ENCODE measurements at regions not wholly inside any gene's neighbourhood (a gene's known extent, or its start where the extent isn't known, plus 50 kb on each side); places are given as distances from the start of the nearest gene placed in this dataset.
"Not testable (repeated sequence)": the region's sequence is repeated elsewhere in the genome, so short reads cannot be mapped to it uniquely, and the experiment has no call there.

- Histone ChIP-seq H2AFZ (ENCODE audit: control insufficient read depth, low read length) (no peak overlapping the region), H3K9me3 (ENCODE audit: control insufficient read depth, low read depth, low read length) (no peaks in the 10 kb centered on the region), H3K4me3 (ENCODE audit: control insufficient read depth in 2 of 3, extremely low read depth in 1 of 3, insufficient read depth in 2 of 3, low read depth in 1 of 3, low read length in 3 of 3) (no peak overlapping the region), H3K36me3 (ENCODE audit: control insufficient read depth in 2 of 2, extremely low read depth in 1 of 2, insufficient read depth in 2 of 2, low read length in 2 of 2) (no peaks in the 10 kb centered on the region), H3K4me1 (ENCODE audit: control insufficient read depth, extremely low read depth, insufficient read depth, low read length) (no peaks in the 10 kb centered on the region), H4K20me1 (ENCODE audit: control insufficient read depth, extremely low read depth, insufficient read depth, low read length) (no peaks in the 10 kb centered on the region), H3K27ac (ENCODE audit: control insufficient read depth, insufficient read depth, low read length) (no peak overlapping the region), H3K4me2 (ENCODE audit: control insufficient read depth, extremely low read depth, insufficient read depth, low read depth, low read length) (no peak overlapping the region), H3K9me1 (ENCODE audit: control insufficient read depth, extremely low read depth, insufficient read depth, low read length) (no peaks in the 10 kb centered on the region), H3K9ac (ENCODE audit: control insufficient read depth, extremely low read depth, insufficient read depth, low read length) (no peak overlapping the region), H3K79me2 (ENCODE audit: control insufficient read depth, insufficient read depth, low read length) (no peaks in the 10 kb centered on the region), H3K27me3 (ENCODE audit: control insufficient read depth, extremely low read depth, insufficient read depth, low read length) (no peaks in the 10 kb centered on the region)
- dilution Hi-C loops (cut with MboI; ENCODE audit: extremely low pct_ligation_motif_present, low sequenced_read_pairs): no loop called here
- FAIRE-seq: no peak
- no peak for DNase-seq (ENCODE audit: low read depth, low spot score)
- TF ChIP-seq EZH2 (IDR thresholded peaks at IDR 0.05; ENCODE audit: low read length): no peak
- no peak for TF ChIP-seq CTCF (optimal IDR thresholded peaks at IDR 0.05 in 1 of 3, IDR thresholded peaks at IDR 0.05 in 1 of 3, conservative IDR thresholded peaks at IDR 0.05 in 1 of 3; ENCODE audit: extremely low read depth in 1 of 3, insufficient read depth in 2 of 3, low read length in 3 of 3)
Observed at GRCh38 chr6:13868236-13868635, 53.9 kb upstream of the MCUR1 start.

GRCh38 chr6:13866301-13866700 is 51.9 kb upstream of the MCUR1 start:
- DNase-seq (ENCODE audit: low read depth, low spot score): no peak
- dilution Hi-C loops (cut with MboI; ENCODE audit: extremely low pct_ligation_motif_present, low sequenced_read_pairs): no loop called here
- H3K9me1 ChIP-seq (ENCODE audit: control insufficient read depth, extremely low read depth, insufficient read depth, low read length): no peaks in the 10 kb centered on the region
- H3K36me3 ChIP-seq (ENCODE audit: control insufficient read depth in 2 of 2, extremely low read depth in 1 of 2, insufficient read depth in 2 of 2, low read length in 2 of 2): no peaks in the 10 kb centered on the region
- H3K79me2 ChIP-seq (ENCODE audit: control insufficient read depth, insufficient read depth, low read length): no peaks in the 10 kb centered on the region
- FAIRE-seq: no peak
- H3K4me2 ChIP-seq (ENCODE audit: control insufficient read depth, extremely low read depth, insufficient read depth, low read depth, low read length): no peak overlapping the region
- no peak overlapping the region for H3K4me3 ChIP-seq (ENCODE audit: control insufficient read depth in 2 of 3, extremely low read depth in 1 of 3, insufficient read depth in 2 of 3, low read depth in 1 of 3, low read length in 3 of 3)
- H3K9ac ChIP-seq (ENCODE audit: control insufficient read depth, extremely low read depth, insufficient read depth, low read length): no peak overlapping the region
- H2AFZ ChIP-seq (ENCODE audit: control insufficient read depth, low read length): no peak overlapping the region
- no peak for TF ChIP-seq EZH2 (IDR thresholded peaks at IDR 0.05; ENCODE audit: low read length)
- no peak overlapping the region for H3K27ac ChIP-seq (ENCODE audit: control insufficient read depth, insufficient read depth, low read length)
- no peaks in the 10 kb centered on the region for H3K9me3 ChIP-seq (ENCODE audit: control insufficient read depth, low read depth, low read length)
- no peaks in the 10 kb centered on the region for H4K20me1 ChIP-seq (ENCODE audit: control insufficient read depth, extremely low read depth, insufficient read depth, low read length)
- H3K27me3 ChIP-seq (ENCODE audit: control insufficient read depth, extremely low read depth, insufficient read depth, low read length): no peaks in the 10 kb centered on the region
- no peaks in the 10 kb centered on the region for H3K4me1 ChIP-seq (ENCODE audit: control insufficient read depth, extremely low read depth, insufficient read depth, low read length)

DNA sequence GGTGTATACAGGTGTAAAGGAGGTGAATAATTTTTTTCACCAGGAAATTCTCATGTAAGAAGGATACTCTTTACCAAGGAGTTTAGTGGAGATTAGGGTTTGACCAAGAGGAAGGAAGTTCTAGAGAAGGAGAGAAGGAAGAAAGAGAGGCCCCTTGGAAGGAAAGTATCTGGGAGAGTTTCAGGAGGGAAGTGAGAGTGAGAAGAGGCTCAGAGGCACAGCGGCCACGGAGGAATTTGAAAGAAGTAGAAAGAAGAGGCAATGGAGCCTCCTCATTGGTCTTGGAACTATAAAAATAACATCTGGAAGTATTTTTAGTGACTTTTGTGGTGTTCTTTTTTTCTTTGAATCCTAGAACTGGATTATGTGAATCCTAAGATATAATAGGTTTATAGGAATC is 50.8 kb upstream of the MCUR1 start:
- Histone ChIP-seq H3K27me3 (ENCODE audit: control insufficient read depth, extremely low read depth, insufficient read depth, low read length) (no peaks in the 10 kb centered on the region), H3K9me3 (ENCODE audit: control insufficient read depth, low read depth, low read length) (no peaks in the 10 kb centered on the region), H3K9me1 (ENCODE audit: control insufficient read depth, extremely low read depth, insufficient read depth, low read length) (no peaks in the 10 kb centered on the region), H3K4me1 (ENCODE audit: control insufficient read depth, extremely low read depth, insufficient read depth, low read length) (no peaks in the 10 kb centered on the region), H3K36me3 (ENCODE audit: control insufficient read depth in 2 of 2, extremely low read depth in 1 of 2, insufficient read depth in 2 of 2, low read length in 2 of 2) (no peaks in the 10 kb centered on the region), H3K9ac (ENCODE audit: control insufficient read depth, extremely low read depth, insufficient read depth, low read length) (no peak overlapping the region), H3K27ac (ENCODE audit: control insufficient read depth, insufficient read depth, low read length) (no peak overlapping the region), H2AFZ (ENCODE audit: control insufficient read depth, low read length) (no peak overlapping the region), H4K20me1 (ENCODE audit: control insufficient read depth, extremely low read depth, insufficient read depth, low read length) (no peaks in the 10 kb centered on the region), H3K4me2 (ENCODE audit: control insufficient read depth, extremely low read depth, insufficient read depth, low read depth, low read length) (no peak overlapping the region), H3K79me2 (ENCODE audit: control insufficient read depth, insufficient read depth, low read length) (no peaks in the 10 kb centered on the region), H3K4me3 (ENCODE audit: control insufficient read depth in 2 of 3, extremely low read depth in 1 of 3, insufficient read depth in 2 of 3, low read depth in 1 of 3, low read length in 3 of 3) (no peak overlapping the region)
- TF ChIP-seq EZH2 (IDR thresholded peaks at IDR 0.05; ENCODE audit: low read length) (no peak), CTCF (optimal IDR thresholded peaks at IDR 0.05 in 1 of 3, IDR thresholded peaks at IDR 0.05 in 1 of 3, conservative IDR thresholded peaks at IDR 0.05 in 1 of 3; ENCODE audit: extremely low read depth in 1 of 3, insufficient read depth in 2 of 3, low read length in 3 of 3) (no peak)
- dilution Hi-C loops (cut with MboI; ENCODE audit: extremely low pct_ligation_motif_present, low sequenced_read_pairs): no loop called here
- DNase-seq (ENCODE audit: low read depth, low spot score) (no peak), FAIRE-seq (no peak)

GRCh38 chr6:13864669-13865068 is 50.3 kb upstream of the MCUR1 start:
- H3K4me3 ChIP-seq (ENCODE audit: control insufficient read depth in 2 of 3, extremely low read depth in 1 of 3, insufficient read depth in 2 of 3, low read depth in 1 of 3, low read length in 3 of 3); DNase-seq (ENCODE audit: low read depth, low spot score); H3K4me2 ChIP-seq (ENCODE audit: control insufficient read depth, extremely low read depth, insufficient read depth, low read depth, low read length); H3K36me3 ChIP-seq (ENCODE audit: control insufficient read depth in 2 of 2, extremely low read depth in 1 of 2, insufficient read depth in 2 of 2, low read length in 2 of 2); H3K79me2 ChIP-seq (ENCODE audit: control insufficient read depth, insufficient read depth, low read length); H3K9ac ChIP-seq (ENCODE audit: control insufficient read depth, extremely low read depth, insufficient read depth, low read length); H2AFZ ChIP-seq (ENCODE audit: control insufficient read depth, low read length); H3K27me3 ChIP-seq (ENCODE audit: control insufficient read depth, extremely low read depth, insufficient read depth, low read length); H3K9me1 ChIP-seq (ENCODE audit: control insufficient read depth, extremely low read depth, insufficient read depth, low read length); H3K4me1 ChIP-seq (ENCODE audit: control insufficient read depth, extremely low read depth, insufficient read depth, low read length); H4K20me1 ChIP-seq (ENCODE audit: control insufficient read depth, extremely low read depth, insufficient read depth, low read length); H3K9me3 ChIP-seq (ENCODE audit: control insufficient read depth, low read depth, low read length); dilution Hi-C loops (cut with MboI; ENCODE audit: extremely low pct_ligation_motif_present, low sequenced_read_pairs); FAIRE-seq; H3K27ac ChIP-seq (ENCODE audit: control insufficient read depth, insufficient read depth, low read length): not testable (repeated sequence)

All from keratinocyte (primary cell).